ENCODE measurements at regions not wholly inside any gene's neighbourhood (a gene's known extent, or its start where the extent isn't known, plus 50 kb on each side); places are given as distances from the start of the nearest gene placed in this dataset.

DNA sequence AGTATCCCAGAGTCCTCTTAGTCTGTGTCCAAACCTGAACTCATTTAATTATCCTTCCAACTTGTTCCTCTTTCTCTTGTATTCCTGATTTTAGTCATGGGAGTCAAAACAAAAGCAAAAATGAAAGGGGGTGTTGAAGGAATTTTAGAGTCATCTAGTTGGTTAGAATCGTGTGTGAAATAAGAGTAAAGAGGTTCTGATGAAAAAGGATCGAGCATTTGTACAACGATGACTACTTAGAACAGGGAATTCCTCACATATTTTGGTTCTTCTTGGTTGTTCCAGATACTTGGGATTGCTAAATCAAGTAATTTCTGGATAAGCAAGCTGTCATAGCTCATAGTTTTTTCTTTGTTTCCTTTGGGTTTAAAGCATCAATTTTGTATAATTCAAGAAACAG lies 194.4 kb downstream of the BCOR start:
- TF ChIP-seq, protein P1, sequence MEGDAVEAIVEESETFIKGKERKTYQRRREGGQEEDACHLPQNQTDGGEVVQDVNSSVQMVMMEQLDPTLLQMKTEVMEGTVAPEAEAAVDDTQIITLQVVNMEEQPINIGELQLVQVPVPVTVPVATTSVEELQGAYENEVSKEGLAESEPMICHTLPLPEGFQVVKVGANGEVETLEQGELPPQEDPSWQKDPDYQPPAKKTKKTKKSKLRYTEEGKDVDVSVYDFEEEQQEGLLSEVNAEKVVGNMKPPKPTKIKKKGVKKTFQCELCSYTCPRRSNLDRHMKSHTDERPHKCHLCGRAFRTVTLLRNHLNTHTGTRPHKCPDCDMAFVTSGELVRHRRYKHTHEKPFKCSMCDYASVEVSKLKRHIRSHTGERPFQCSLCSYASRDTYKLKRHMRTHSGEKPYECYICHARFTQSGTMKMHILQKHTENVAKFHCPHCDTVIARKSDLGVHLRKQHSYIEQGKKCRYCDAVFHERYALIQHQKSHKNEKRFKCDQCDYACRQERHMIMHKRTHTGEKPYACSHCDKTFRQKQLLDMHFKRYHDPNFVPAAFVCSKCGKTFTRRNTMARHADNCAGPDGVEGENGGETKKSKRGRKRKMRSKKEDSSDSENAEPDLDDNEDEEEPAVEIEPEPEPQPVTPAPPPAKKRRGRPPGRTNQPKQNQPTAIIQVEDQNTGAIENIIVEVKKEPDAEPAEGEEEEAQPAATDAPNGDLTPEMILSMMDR (IDR thresholded peaks at IDR 0.05): no peak
- TF ChIP-seq POLR2A (IDR thresholded peaks at IDR 0.05): no peak
- no peak for TF ChIP-seq EP300 (IDR thresholded peaks at IDR 0.05)
